Activated CD4-positive, alpha-beta T cell treated with anti-CD3 and anti-CD28 coated beads, Interleukin-2, Interleukin-4, amounts not matched to agents 100 ng/mL and 50 ng/mL, durations not matched to agents 16 hours and 8 hours (primary cell): ENCODE measurements at regions not wholly inside any gene's neighbourhood (a gene's known extent, or its start where the extent isn't known, plus 50 kb on each side); places are given as distances from the start of the nearest gene placed in this dataset.
"Not testable (repeated sequence)": the region's sequence is repeated elsewhere in the genome, so short reads cannot be mapped to it uniquely, and the experiment has no call there.

Experiments
- DNase-seq: peaks from one replicate; pipeline ENCODE4 v3.0.0-alpha.2; 2020; ENCODE audit warnings: low spot score

DNA sequence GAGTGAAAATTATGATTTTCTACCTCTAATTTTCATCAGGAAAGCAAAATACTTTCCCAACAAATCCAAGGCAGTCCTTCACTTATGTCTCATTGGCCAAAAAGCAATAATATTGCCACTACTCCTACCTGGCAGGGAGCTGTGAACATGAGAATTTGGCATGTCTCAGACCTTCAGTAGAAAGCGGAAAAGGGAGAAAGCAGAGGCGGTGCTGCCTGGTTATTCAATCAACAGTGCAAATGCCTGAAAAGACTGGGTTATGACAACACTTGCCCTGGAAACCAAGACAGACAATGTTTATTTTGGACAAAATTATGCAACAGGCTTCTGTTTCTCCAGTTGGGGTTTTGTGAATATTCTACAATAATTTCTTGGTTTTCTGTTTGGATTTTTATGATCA, 194.4 kb downstream of the TAF11L14 start:
- no peak for DNase-seq

GRCh38 chr5:17829456-17829855, 195.2 kb downstream of the TAF11L14 start:
- DNase-seq: no peak

GRCh38 chr5:17831279-17831678, 197.0 kb downstream of the TAF11L14 start:
- no peak for DNase-seq

DNA sequence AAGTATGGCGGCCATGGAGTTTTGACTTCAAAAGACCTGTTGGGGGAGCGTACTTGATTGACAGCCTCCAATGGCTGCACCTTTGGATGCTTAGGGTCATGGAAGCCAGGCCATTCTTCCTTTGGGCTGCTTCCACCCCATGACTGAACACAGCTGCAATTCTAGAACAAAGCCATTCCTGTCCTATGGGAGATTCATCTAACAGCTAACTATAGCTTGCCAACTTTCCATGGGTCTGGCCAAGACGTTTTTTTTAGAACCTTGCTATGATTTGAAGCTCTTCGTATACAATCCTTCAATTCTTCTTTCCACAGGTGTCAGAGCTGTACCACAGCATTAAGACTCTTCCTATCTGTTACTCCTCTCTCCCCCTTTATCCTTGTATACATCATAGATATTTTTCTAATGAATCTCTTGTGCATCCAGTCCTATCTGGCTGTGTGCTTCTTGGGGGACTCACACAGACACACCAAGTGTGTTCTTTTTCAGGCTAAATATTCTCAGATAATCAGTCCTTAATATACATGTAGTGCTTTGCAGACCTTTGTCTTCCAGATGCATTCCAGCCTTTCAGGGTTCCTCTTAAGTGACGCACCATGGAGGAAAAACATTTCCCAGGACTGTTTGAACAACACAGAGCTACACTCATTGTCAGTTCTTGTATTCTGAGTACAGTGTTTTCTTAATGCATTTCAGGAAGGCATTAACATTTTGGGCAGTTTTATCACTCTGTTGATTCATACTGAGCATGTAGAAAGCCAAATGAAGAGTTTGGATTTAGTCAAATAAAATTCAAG, 198.9 kb downstream of the TAF11L14 start:
- no peak for DNase-seq

GRCh38 chr5:17837757-17838156, 203.5 kb downstream of the TAF11L14 start:
- no peak for DNase-seq

GRCh38 chr5:17838469-17838868, 204.2 kb downstream of the TAF11L14 start:
- DNase-seq: no peak

DNA sequence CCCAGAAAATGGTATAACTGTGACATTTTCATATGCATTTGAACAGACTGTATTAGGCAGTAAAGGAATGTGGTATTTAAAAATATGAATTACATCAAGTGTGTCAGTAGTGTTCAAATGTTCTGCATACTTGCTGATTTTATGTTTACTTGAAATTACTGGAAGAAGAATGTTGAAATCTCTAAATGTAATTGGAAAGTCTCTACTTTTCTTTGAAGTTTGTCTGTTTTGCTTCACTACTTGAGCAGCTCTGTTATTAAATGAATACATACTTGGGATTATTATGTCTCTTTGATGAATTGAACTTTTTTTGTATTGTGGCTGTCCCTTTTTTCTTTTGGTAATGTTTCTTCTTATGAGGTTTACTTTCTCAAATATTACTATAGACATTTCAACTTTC, 205.6 kb downstream of the TAF11L14 start:
- DNase-seq: no peak

- no peak for DNase-seq
These were observed 212.2 kb downstream of the TAF11L14 start for GRCh38 chr5:17846496-17846895.

GRCh38 chr5:17847286-17847685, 213.0 kb downstream of the TAF11L14 start:
- no peak for DNase-seq

DNA sequence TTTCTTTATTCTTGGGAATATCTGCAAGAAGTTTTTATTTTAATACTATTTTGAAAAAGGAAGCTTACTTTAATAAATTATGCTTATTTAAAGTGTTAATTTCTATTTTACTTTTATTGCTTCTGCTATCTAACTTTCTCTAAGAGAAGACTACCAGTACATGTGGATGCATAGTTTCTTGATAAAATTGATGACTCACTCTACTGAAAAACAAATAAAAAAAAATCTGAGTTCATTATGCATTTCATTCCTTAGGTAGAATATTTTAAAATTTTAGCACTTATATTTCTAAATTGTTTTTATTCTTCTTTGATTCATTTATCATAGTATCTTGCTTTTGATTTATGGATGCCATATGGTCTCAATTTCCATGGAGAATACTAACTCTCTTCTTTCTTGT, 217.9 kb downstream of the TAF11L14 start:
- DNase-seq: no peak

DNA sequence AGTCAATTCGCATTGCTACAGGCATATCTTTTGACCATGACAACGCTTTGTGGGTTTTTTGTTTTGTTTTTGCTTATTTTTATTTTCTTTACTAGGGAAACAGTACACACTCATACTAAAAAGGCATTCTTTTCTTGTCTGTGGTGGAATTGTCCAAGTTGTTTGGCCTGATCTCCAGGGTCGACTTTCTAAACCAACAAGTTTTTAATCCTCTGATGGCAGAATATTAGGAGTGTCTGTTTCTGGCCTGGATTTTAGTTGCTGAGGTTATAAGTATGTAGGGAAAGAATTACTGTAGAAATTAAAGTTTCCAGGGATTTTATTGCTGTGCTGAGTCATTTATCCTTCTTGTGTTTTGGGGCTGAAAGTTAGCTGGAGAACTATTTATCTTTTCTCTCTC, 218.5 kb downstream of the TAF11L14 start:
- no peak for DNase-seq

DNA sequence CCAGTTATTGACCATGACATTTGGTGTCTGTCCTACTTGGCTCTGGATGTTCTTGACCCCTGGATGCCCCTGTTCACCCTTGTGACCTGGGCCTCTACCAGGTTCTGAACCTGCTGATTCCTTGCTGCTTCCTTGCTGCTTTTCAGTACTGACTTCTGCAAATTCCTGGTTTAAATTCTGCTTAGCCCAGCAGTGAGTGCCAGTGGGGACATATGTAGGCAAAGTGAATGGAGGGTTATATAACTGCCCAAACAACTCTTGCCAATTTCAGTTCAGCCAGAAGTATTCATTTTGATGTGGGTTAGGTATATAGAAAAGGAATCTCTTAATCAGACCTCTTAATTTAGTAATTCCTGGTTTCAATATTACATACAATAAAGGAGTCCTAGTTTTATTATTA, 220.6 kb downstream of the TAF11L14 start:
- DNase-seq: no peak

DNA sequence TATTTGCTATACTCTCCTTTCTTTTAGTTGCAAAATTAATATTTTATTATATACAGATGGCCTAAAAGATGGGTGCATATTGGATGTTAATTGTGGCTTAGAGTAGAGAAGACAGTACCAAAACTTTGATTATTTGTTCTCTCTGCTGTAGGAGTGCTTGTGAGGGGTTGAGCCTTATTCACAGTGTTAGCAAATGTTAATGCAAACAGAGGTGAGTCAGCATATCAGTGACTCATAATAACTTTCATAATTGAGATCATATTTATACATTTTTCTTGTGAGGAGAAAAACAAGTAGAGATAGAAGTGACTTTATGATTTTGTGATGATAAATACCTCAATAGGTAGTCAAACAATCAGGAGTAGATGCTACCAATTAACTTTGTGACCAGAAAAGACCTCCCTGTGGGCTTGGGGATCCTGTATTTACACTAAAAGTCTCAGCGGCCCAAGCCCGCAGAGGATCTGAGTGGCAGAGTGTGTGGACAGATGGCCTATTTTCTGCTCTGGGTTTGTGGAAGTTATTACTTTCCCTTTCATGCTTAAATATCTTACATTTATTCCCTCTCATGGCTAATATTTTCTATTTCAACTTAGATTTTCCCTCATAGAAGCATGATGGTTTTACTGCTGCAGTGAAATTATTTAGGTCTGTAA, 226.5 kb downstream of the TAF11L14 start:
- no peak for DNase-seq

GRCh38 chr5:17864903-17865302, 230.6 kb downstream of the TAF11L14 start:
- DNase-seq: not testable (repeated sequence)

GRCh38 chr5:17865966-17866365, 231.7 kb downstream of the TAF11L14 start:
- not testable (repeated sequence) for DNase-seq

- DNase-seq: no peak
These were observed 237.9 kb downstream of the TAF11L14 start for GRCh38 chr5:17872204-17872603.

DNA sequence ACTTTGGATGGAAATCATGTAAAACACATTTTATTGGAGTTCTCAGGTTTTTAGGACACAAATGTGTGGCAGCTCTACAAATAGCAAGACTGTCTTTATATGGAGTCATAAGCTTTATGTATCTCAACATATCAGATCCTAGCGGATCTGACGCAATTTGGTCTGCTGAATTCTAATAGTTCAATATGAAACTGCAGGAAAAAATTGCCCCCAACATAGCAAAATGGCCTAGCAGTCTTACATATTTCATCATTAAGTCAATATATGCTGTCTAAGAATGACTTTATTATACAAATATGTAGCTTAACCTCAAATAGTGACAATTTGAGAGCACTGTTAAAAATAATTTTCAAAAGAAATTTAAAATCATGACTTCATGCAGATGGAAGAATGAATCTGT, 244.3 kb downstream of the TAF11L14 start:
- no peak for DNase-seq

DNA sequence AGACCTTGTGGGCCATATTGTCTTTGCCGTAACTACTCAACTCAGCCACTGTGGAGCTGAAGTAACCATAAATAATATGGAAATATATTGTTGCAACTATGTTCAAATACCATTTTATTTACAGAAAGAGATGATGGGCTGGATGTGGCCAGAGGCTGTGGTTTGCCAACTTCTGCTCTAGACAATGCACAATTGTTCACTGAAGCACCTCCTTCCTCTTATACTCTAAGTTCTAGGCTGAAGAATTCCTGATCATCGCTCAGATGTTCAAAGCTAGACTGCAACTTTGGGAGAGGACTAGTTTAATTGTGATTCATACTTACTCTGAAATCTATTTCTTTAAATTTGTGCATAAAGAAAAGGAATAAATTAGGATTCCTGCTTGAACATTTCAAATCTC, 245.0 kb downstream of the TAF11L14 start:
- no peak for DNase-seq

DNA sequence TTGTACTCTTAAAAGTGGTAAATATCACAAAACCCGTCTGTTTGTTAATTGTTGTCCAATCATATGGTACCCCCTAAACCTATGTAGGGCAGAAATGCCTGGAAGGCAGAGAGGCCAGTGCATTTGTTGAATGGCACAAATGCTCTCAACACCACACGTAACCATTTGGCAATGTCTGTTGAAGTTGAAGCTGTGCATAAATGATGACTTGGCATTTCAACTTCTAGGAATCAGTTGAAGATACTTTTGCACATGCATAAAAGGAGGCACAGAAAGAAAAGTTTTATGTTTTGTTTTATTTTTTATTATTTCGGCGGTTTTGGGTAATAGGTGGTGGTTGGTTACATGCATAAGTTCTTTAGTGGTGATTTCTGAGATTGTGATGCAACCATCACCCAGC, 246.6 kb downstream of the TAF11L14 start:
- DNase-seq: no peak

- no peak for DNase-seq
These were observed 248.7 kb downstream of the TAF11L14 start for GRCh38 chr5:17882760-17883488.

- DNase-seq: no peak
These were observed 253.9 kb downstream of the TAF11L14 start for GRCh38 chr5:17888155-17888554.

GRCh38 chr5:17890501-17890900, 256.2 kb downstream of the TAF11L14 start:
- no peak for DNase-seq

GRCh38 chr5:17891881-17892280, 257.6 kb downstream of the TAF11L14 start:
- DNase-seq: no peak
